ENCODE measurements at regions not wholly inside any gene's neighbourhood (a gene's known extent, or its start where the extent isn't known, plus 50 kb on each side); places are given as distances from the start of the nearest gene placed in this dataset.

DNA sequence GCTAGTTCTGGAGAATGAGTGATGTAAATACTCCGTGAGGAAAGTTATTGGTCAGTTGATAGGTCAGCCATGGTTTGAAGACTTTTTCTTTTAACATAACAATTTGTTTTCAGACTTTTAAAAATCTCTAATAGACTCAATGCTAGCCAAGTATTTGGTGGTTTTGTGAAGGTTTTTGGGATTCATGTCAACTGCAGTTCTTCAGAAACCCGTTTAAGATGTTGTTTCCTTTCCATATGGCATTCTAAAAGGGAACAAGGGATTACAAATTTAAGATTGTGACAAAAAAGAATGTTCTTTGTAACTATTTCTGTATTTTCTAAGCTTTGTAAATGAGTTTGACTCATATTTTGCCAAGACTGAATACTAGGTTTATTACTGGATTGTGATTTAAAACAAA, 281.7 kb upstream of the COL8A1 start:
- H3K79me2 ChIP-seq (ENCODE audit: control insufficient read depth, insufficient read depth, low read length), result no peaks in the 10 kb centered on the region
- H3K18ac ChIP-seq (ENCODE audit: low read length), result no peak overlapping the region
- no peak overlapping the region for H3K4ac ChIP-seq (ENCODE audit: low read depth, low read length)
- H3K56ac ChIP-seq (ENCODE audit: low read length), result no peak overlapping the region
- H3K36me3 ChIP-seq (ENCODE audit: control insufficient read depth, insufficient read depth, low read length), result no peaks in the 10 kb centered on the region
- H2BK15ac ChIP-seq (replicated peaks; ENCODE audit: low read depth), result no peak overlapping the region
- no peak overlapping the region for H3K27ac ChIP-seq (ENCODE audit: low read depth, low read length)
- no peak overlapping the region for H4K5ac ChIP-seq (ENCODE audit: low read length)
- DNase-seq, result no peak
- H2AK5ac ChIP-seq (ENCODE audit: low read length), result no peak overlapping the region
- H3K23ac ChIP-seq (ENCODE audit: low read length), result no peak overlapping the region
- H3K9ac ChIP-seq (ENCODE audit: low read length), result no peak overlapping the region
- no peaks in the 10 kb centered on the region for H3K79me1 ChIP-seq (ENCODE audit: low read length)
- no peak overlapping the region for H3K4me3 ChIP-seq (ENCODE audit: low read length)
- WGBS (ENCODE audit: extremely low coverage, insufficient coverage, low lambda C conversion rate), result no CpG with 5 or more reads among the region's 2 CpGs
- no peak overlapping the region for H2BK5ac ChIP-seq (ENCODE audit: low read length)
- H3K27me3 ChIP-seq (ENCODE audit: insufficient read depth, low read length, poor library complexity), result no peaks in the 10 kb centered on the region
- no peak overlapping the region for H2BK120ac ChIP-seq (ENCODE audit: low read depth, low read length)
- no peak overlapping the region for H4K8ac ChIP-seq (ENCODE audit: low read depth, low read length)
- no peaks in the 10 kb centered on the region for H3K4me1 ChIP-seq (ENCODE audit: control insufficient read depth, low read depth, low read length)
- no peak overlapping the region for H3K4me2 ChIP-seq (ENCODE audit: low read length)

DNA sequence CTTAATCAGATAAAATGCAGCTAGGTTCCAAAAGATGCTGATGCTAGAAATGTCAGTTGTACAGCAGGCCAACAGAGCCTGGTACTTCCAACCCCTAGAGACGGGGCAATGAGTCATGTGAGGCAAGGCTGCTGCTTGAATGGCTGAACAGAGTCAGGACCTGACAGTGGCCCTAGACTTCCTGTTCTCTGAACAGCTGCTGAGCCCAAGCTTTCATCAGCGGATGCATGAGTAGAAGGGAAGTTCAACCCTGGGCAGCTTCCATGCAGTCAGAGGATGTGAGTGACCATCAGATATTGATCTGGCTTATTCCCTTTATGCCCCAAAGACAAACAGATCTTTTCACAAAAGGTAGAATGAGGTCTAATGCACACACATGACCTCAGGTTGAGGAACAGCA, 282.9 kb upstream of the COL8A1 start:
- no peak overlapping the region for H2BK15ac ChIP-seq (replicated peaks; ENCODE audit: low read depth)
- no peak overlapping the region for H4K8ac ChIP-seq (ENCODE audit: low read depth, low read length)
- H3K9ac ChIP-seq (ENCODE audit: low read length), result no peak overlapping the region
- no peaks in the 10 kb centered on the region for H3K27me3 ChIP-seq (ENCODE audit: insufficient read depth, low read length, poor library complexity)
- no peak overlapping the region for H2AK5ac ChIP-seq (ENCODE audit: low read length)
- no peak overlapping the region for H3K18ac ChIP-seq (ENCODE audit: low read length)
- H3K36me3 ChIP-seq (ENCODE audit: control insufficient read depth, insufficient read depth, low read length), result no peaks in the 10 kb centered on the region
- no peak overlapping the region for H2BK5ac ChIP-seq (ENCODE audit: low read length)
- no peak overlapping the region for H2BK120ac ChIP-seq (ENCODE audit: low read depth, low read length)
- no peaks in the 10 kb centered on the region for H3K4me1 ChIP-seq (ENCODE audit: control insufficient read depth, low read depth, low read length)
- H3K4ac ChIP-seq (ENCODE audit: low read depth, low read length), result no peak overlapping the region
- no peak overlapping the region for H3K4me2 ChIP-seq (ENCODE audit: low read length)
- no peak overlapping the region for H4K5ac ChIP-seq (ENCODE audit: low read length)
- no peak overlapping the region for H3K56ac ChIP-seq (ENCODE audit: low read length)
- no peak overlapping the region for H3K4me3 ChIP-seq (ENCODE audit: low read length)
- no peak overlapping the region for H3K27ac ChIP-seq (ENCODE audit: low read depth, low read length)
- no peaks in the 10 kb centered on the region for H3K79me2 ChIP-seq (ENCODE audit: control insufficient read depth, insufficient read depth, low read length)
- no peaks in the 10 kb centered on the region for H3K79me1 ChIP-seq (ENCODE audit: low read length)
- no peak for DNase-seq
- H3K23ac ChIP-seq (ENCODE audit: low read length), result no peak overlapping the region
- no CpG with 5 or more reads among the region's 2 CpGs for WGBS (ENCODE audit: extremely low coverage, insufficient coverage, low lambda C conversion rate)

DNA sequence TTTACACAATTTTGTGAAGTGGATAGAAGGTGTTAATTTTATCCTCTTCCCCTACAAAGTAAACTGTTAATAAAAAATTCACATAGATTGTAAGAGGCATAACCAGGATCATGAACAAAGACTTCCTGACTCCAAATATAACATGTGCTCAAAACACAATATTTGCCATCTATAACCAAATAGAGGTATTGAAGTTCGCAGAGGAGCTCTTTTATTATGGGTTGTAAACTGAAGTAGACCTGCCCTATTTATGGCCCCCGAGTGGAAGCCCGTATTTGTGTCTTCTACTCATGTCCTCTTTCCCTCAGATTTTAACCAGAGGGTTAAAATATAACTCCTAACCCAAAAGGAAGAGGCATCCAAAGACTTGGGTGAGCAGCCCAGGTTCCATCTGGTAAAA, 285.6 kb upstream of the COL8A1 start:
- Histone ChIP-seq H3K4me2 (ENCODE audit: low read length) (no peak overlapping the region), H3K4ac (ENCODE audit: low read depth, low read length) (no peak overlapping the region), H3K27me3 (ENCODE audit: insufficient read depth, low read length, poor library complexity) (no peaks in the 10 kb centered on the region), H4K8ac (ENCODE audit: low read depth, low read length) (no peak overlapping the region), H4K5ac (ENCODE audit: low read length) (no peak overlapping the region), H3K79me1 (ENCODE audit: low read length) (no peaks in the 10 kb centered on the region), H2AK5ac (ENCODE audit: low read length) (no peak overlapping the region), H3K36me3 (ENCODE audit: control insufficient read depth, insufficient read depth, low read length) (no peaks in the 10 kb centered on the region), H3K4me3 (ENCODE audit: low read length) (no peak overlapping the region), H3K18ac (ENCODE audit: low read length) (no peak overlapping the region), H3K27ac (ENCODE audit: low read depth, low read length) (no peak overlapping the region), H2BK15ac (replicated peaks; ENCODE audit: low read depth) (no peak overlapping the region), H3K4me1 (ENCODE audit: control insufficient read depth, low read depth, low read length) (no peaks in the 10 kb centered on the region), H3K9ac (ENCODE audit: low read length) (no peak overlapping the region), H3K79me2 (ENCODE audit: control insufficient read depth, insufficient read depth, low read length) (no peaks in the 10 kb centered on the region), H2BK5ac (ENCODE audit: low read length) (no peak overlapping the region), H3K23ac (ENCODE audit: low read length) (no peak overlapping the region), H3K56ac (ENCODE audit: low read length) (no peak overlapping the region), H2BK120ac (ENCODE audit: low read depth, low read length) (no peak overlapping the region)
- no CpG with 5 or more reads among the region's 3 CpGs for WGBS (ENCODE audit: extremely low coverage, insufficient coverage, low lambda C conversion rate)
- DNase-seq, result no peak

DNA sequence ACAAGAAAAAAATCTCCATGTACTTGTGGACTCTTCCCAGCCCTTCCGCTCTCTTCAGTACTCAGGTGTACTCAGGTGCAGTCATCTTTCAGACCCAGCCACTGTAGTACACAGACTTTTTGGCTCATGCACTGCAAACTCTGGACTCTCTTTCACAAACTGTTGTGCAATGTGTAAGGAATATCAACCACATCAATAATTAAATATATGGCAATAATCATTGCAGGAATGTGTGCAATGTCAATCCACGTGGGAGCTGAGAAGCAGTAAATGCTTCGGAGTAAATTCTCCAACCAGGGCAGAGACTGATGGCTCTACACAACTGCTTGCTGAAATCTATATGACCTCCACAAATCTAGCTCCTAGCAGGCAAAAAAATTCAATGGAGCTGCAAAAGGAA, 287.3 kb upstream of the COL8A1 start:
- Histone ChIP-seq H2BK120ac (ENCODE audit: low read depth, low read length) (no peak overlapping the region), H3K56ac (ENCODE audit: low read length) (no peak overlapping the region), H3K36me3 (ENCODE audit: control insufficient read depth, insufficient read depth, low read length) (no peaks in the 10 kb centered on the region), H3K18ac (ENCODE audit: low read length) (no peak overlapping the region), H3K9ac (ENCODE audit: low read length) (no peak overlapping the region), H3K27me3 (ENCODE audit: insufficient read depth, low read length, poor library complexity) (no peaks in the 10 kb centered on the region), H2BK5ac (ENCODE audit: low read length) (no peak overlapping the region), H3K27ac (ENCODE audit: low read depth, low read length) (no peak overlapping the region), H3K79me2 (ENCODE audit: control insufficient read depth, insufficient read depth, low read length) (no peaks in the 10 kb centered on the region), H3K79me1 (ENCODE audit: low read length) (no peaks in the 10 kb centered on the region), H3K4ac (ENCODE audit: low read depth, low read length) (no peak overlapping the region), H4K8ac (ENCODE audit: low read depth, low read length) (no peak overlapping the region), H3K23ac (ENCODE audit: low read length) (no peak overlapping the region), H3K4me3 (ENCODE audit: low read length) (no peak overlapping the region), H3K4me2 (ENCODE audit: low read length) (no peak overlapping the region), H2AK5ac (ENCODE audit: low read length) (no peak overlapping the region), H2BK15ac (replicated peaks; ENCODE audit: low read depth) (no peak overlapping the region), H4K5ac (ENCODE audit: low read length) (no peak overlapping the region), H3K4me1 (ENCODE audit: control insufficient read depth, low read depth, low read length) (no peaks in the 10 kb centered on the region)
- no peak for DNase-seq
- WGBS (ENCODE audit: extremely low coverage, insufficient coverage, low lambda C conversion rate), result no CpG with 5 or more reads among the region's 3 CpGs

DNA sequence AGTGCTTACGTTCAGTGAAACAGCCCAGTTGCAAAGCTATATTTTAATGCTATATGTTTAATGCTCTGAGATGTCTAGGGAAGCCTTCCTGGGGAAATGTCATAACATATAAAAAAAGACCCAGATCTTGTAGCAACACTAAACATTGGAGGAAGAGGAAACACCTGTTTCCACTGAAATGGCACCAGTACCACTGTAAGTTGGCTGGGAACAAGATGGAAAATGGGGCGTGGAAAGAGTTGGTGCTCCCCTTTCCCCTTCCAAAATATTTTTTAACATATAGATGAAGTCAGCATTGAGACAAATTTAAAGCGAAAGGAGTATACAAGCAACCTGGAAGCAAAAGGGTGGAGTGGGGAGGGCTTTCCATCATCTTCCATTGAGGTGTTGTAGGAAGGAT, 289.9 kb upstream of the COL8A1 start:
- H2BK5ac ChIP-seq (ENCODE audit: low read length), result no peak overlapping the region
- H3K4ac ChIP-seq (ENCODE audit: low read depth, low read length), result no peak overlapping the region
- H3K79me1 ChIP-seq (ENCODE audit: low read length), result no peaks in the 10 kb centered on the region
- no peaks in the 10 kb centered on the region for H3K79me2 ChIP-seq (ENCODE audit: control insufficient read depth, insufficient read depth, low read length)
- H3K56ac ChIP-seq (ENCODE audit: low read length), result no peak overlapping the region
- H3K36me3 ChIP-seq (ENCODE audit: control insufficient read depth, insufficient read depth, low read length), result no peaks in the 10 kb centered on the region
- no peak for DNase-seq
- no peak overlapping the region for H3K9ac ChIP-seq (ENCODE audit: low read length)
- no peak overlapping the region for H3K4me2 ChIP-seq (ENCODE audit: low read length)
- no peak overlapping the region for H3K27ac ChIP-seq (ENCODE audit: low read depth, low read length)
- no peak overlapping the region for H2AK5ac ChIP-seq (ENCODE audit: low read length)
- H3K18ac ChIP-seq (ENCODE audit: low read length), result no peak overlapping the region
- no peak overlapping the region for H4K8ac ChIP-seq (ENCODE audit: low read depth, low read length)
- H2BK120ac ChIP-seq (ENCODE audit: low read depth, low read length), result no peak overlapping the region
- H4K5ac ChIP-seq (ENCODE audit: low read length), result no peak overlapping the region
- H2BK15ac ChIP-seq (replicated peaks; ENCODE audit: low read depth), result no peak overlapping the region
- no peaks in the 10 kb centered on the region for H3K27me3 ChIP-seq (ENCODE audit: insufficient read depth, low read length, poor library complexity)
- H3K4me1 ChIP-seq (ENCODE audit: control insufficient read depth, low read depth, low read length), result no peaks in the 10 kb centered on the region
- WGBS (ENCODE audit: extremely low coverage, insufficient coverage, low lambda C conversion rate), result no CpG with 5 or more reads among the region's 3 CpGs
- no peak overlapping the region for H3K23ac ChIP-seq (ENCODE audit: low read length)
- no peak overlapping the region for H3K4me3 ChIP-seq (ENCODE audit: low read length)

DNA sequence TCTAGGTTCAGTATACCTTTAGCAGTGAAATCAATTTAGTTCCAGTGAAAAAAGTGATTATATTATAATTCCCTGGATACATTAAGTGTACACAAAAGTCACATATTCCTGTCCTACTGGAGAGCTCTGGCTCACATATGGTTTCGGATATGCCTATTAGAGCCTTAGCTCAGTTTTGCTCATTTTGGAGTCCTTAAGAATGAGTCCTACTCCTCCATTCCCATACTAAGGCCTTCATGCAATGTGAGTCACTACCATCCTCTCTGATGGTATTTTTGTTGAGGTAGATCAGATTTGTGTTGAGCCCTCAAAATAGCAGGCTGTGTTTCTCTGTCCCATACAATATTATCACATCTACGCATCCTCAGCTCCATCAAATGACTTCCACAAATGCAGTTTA, 294.2 kb upstream of the COL8A1 start:
- Histone ChIP-seq H3K27me3 (ENCODE audit: insufficient read depth, low read length, poor library complexity) (no peaks in the 10 kb centered on the region), H3K4me3 (ENCODE audit: low read length) (no peak overlapping the region)
- DNase-seq, result no peak

More for the DNA sequence above, 294.2 kb upstream of the COL8A1 start:
- no peak overlapping the region for H3K4ac ChIP-seq (ENCODE audit: low read depth, low read length)
- H3K79me1 ChIP-seq (ENCODE audit: low read length), result no peaks in the 10 kb centered on the region
- H3K27ac ChIP-seq (ENCODE audit: low read depth, low read length), result no peak overlapping the region
- H3K18ac ChIP-seq (ENCODE audit: low read length), result no peak overlapping the region
- no peak overlapping the region for H2AK5ac ChIP-seq (ENCODE audit: low read length)
- no peak overlapping the region for H2BK5ac ChIP-seq (ENCODE audit: low read length)
- H3K36me3 ChIP-seq (ENCODE audit: control insufficient read depth, insufficient read depth, low read length), result no peaks in the 10 kb centered on the region
- H3K79me2 ChIP-seq (ENCODE audit: control insufficient read depth, insufficient read depth, low read length), result no peaks in the 10 kb centered on the region
- H2BK15ac ChIP-seq (replicated peaks; ENCODE audit: low read depth), result no peak overlapping the region
- no peak overlapping the region for H3K9ac ChIP-seq (ENCODE audit: low read length)
- no peaks in the 10 kb centered on the region for H3K4me1 ChIP-seq (ENCODE audit: control insufficient read depth, low read depth, low read length)
- H4K5ac ChIP-seq (ENCODE audit: low read length), result no peak overlapping the region
- H4K8ac ChIP-seq (ENCODE audit: low read depth, low read length), result no peak overlapping the region
- H2BK120ac ChIP-seq (ENCODE audit: low read depth, low read length), result no peak overlapping the region
- WGBS (ENCODE audit: extremely low coverage, insufficient coverage, low lambda C conversion rate), result no CpG with 5 or more reads among the region's 2 CpGs
- no peak overlapping the region for H3K4me2 ChIP-seq (ENCODE audit: low read length)
- no peak overlapping the region for H3K23ac ChIP-seq (ENCODE audit: low read length)
- H3K56ac ChIP-seq (ENCODE audit: low read length), result no peak overlapping the region
